GM23338 (cell line): ENCODE measurements at regions not wholly inside any gene's neighbourhood (a gene's known extent, or its start where the extent isn't known, plus 50 kb on each side); places are given as distances from the start of the nearest gene placed in this dataset.

Experiments
- ATAC-seq: fragments of 200-7000 bp; cut with Tn5 transposase; 3 replicates; pipeline ENCODE4 v1.9.1; 2020
- DNase-seq: peaks from one replicate; pipeline ENCODE4 v3.0.0-alpha.2; 2015; ENCODE audit warnings: low spot score
- H2AFZ ChIP-seq: fragments of 200-600 bp; sonication (generic); 2 replicates; pipeline ENCODE4 v1.8.0; 2016; ENCODE audit warnings: antibody characterized with exemption, mild to moderate bottlenecking, moderate library complexity
- H3F3A ChIP-seq: fragments of 200-600 bp; sonication (generic); replicated peaks from 2 replicates; pipeline ENCODE4 v1.8.0; 2017; ENCODE audit warnings: antibody characterized with exemption, mixed run types, low read depth
- H3K27ac ChIP-seq: fragments of 200-600 bp; sonication (generic); 2 replicates; pipeline ENCODE4 v1.6.1; 2016; ENCODE audit warnings: low read depth
- H3K27me3 ChIP-seq: fragments of 200-600 bp; sonication (generic); 2 replicates; pipeline ENCODE4 v1.8.0; 2016; ENCODE audit warnings: mild to moderate bottlenecking, mixed run types, moderate library complexity; ENCODE audit not compliant: insufficient read depth
- H3K36me3 ChIP-seq: fragments of 200-600 bp; sonication (generic); 2 replicates; pipeline ENCODE4 v1.8.0; 2016; ENCODE audit warnings: mild to moderate bottlenecking; ENCODE audit not compliant: insufficient read depth
- H3K4me1 ChIP-seq: fragments of 200-600 bp; sonication (generic); 2 replicates; pipeline ENCODE4 v1.8.0; 2016; ENCODE audit warnings: mild to moderate bottlenecking, moderate library complexity; ENCODE audit not compliant: insufficient read depth
- H3K4me2 ChIP-seq: fragments of 200-600 bp; sonication (generic); 2 replicates; pipeline ENCODE4 v1.7.1; 2017; ENCODE audit warnings: mixed run types
- H3K4me3 ChIP-seq: fragments of 200-600 bp; sonication (generic); 2 replicates; pipeline ENCODE4 v1.6.1; 2016; ENCODE audit warnings: mixed run types
- H3K79me2 ChIP-seq: fragments of 200-600 bp; sonication (generic); replicated peaks from 2 replicates; pipeline ENCODE4 v1.8.0; 2017; ENCODE audit warnings: mild to moderate bottlenecking; ENCODE audit not compliant: insufficient read depth
- H3K9me2 ChIP-seq: fragments of 200-600 bp; sonication (generic); 2 replicates; pipeline ENCODE4 v1.8.0; 2017; ENCODE audit not compliant: insufficient read depth
- H4K20me1 ChIP-seq: fragments of 200-600 bp; sonication (generic); replicated peaks from 2 replicates; pipeline ENCODE4 v1.8.0; 2017; ENCODE audit warnings: mild to moderate bottlenecking; ENCODE audit not compliant: insufficient read depth
- H3K27ac Mint-ChIP-seq: 2 replicates; pipeline ENCODE4 v1.8.0; 2020; ENCODE audit warnings: inconsistent platforms, mild to moderate bottlenecking, moderate library complexity, mixed read lengths
- H3K27me3 Mint-ChIP-seq: 3 replicates; pipeline ENCODE4 v1.8.0; 2022; ENCODE audit warnings: low read depth, mild to moderate bottlenecking, moderate library complexity, mixed read lengths, inconsistent platforms; ENCODE audit not compliant: insufficient read depth, poor library complexity
- H3K36me3 Mint-ChIP-seq: 3 replicates; pipeline ENCODE4 v1.8.0; 2021; ENCODE audit warnings: low read depth, mild to moderate bottlenecking, inconsistent platforms, moderate library complexity, mixed read lengths
- H3K4me1 Mint-ChIP-seq: 3 replicates; pipeline ENCODE4 v1.8.0; 2020; ENCODE audit warnings: mild to moderate bottlenecking, inconsistent platforms, mixed read lengths
- H3K4me3 Mint-ChIP-seq: 3 replicates; pipeline ENCODE4 v1.8.0; 2021; ENCODE audit warnings: moderate library complexity, mild to moderate bottlenecking, inconsistent platforms, mixed read lengths
- H3K9me3 Mint-ChIP-seq: 3 replicates; pipeline ENCODE4 v1.8.0; 2020; ENCODE audit warnings: moderate library complexity, mild to moderate bottlenecking, inconsistent platforms, mixed read lengths
- CREB1 ChIP-seq: fragments of 250-450 bp; sonication (Bioruptor Pico); IDR thresholded peaks from 2 replicates; pipeline ENCODE4 v1.5.0; 2020; ENCODE audit warnings: low read depth, mild to moderate bottlenecking, moderate library complexity
- CTCF ChIP-seq, 2 experiments: fragments of 200-600 bp in 1 of 2; sonication (generic) in 1 of 2; conservative IDR thresholded peaks; 2 replicates each; pipeline versions ENCODE4 v1.5.1 to v1.6.1; 2016 to 2017; ENCODE audit warnings: antibody characterized with exemption in 2 of 2, low read depth in 2 of 2, mild to moderate bottlenecking in 2 of 2, moderate library complexity in 1 of 2
- ETS1 ChIP-seq: IDR thresholded peaks from 2 replicates; pipeline ENCODE4 v1.6.1; 2016; ENCODE audit warnings: antibody characterized with exemption
- EZH2 ChIP-seq: fragments of 200-600 bp; sonication (generic); IDR thresholded peaks from one replicate; pipeline ENCODE4 v1.8.0; 2017; ENCODE audit warnings: antibody characterized with exemption, mild to moderate bottlenecking, low read depth; ENCODE audit not compliant: unreplicated experiment
- EZH2phosphoT487 ChIP-seq: fragments of 200-600 bp; sonication (generic); IDR thresholded peaks from one replicate; pipeline ENCODE4 v1.8.1; 2018; ENCODE audit warnings: antibody characterized with exemption; ENCODE audit not compliant: unreplicated experiment
- JUNB ChIP-seq: IDR thresholded peaks from one replicate; pipeline ENCODE4 v1.6.1; 2016; ENCODE audit warnings: antibody characterized with exemption; ENCODE audit not compliant: unreplicated experiment
- NANOG ChIP-seq: IDR thresholded peaks from 2 replicates; pipeline ENCODE4 v1.6.1; 2016; ENCODE audit warnings: antibody characterized with exemption, borderline replicate concordance
- POLR2AphosphoS5 ChIP-seq: IDR thresholded peaks from 2 replicates; pipeline ENCODE4 v1.6.1; 2016; ENCODE audit warnings: antibody characterized with exemption, low read depth
- STAT1 ChIP-seq: IDR thresholded peaks from one replicate; pipeline ENCODE4 v1.6.1; 2016; ENCODE audit warnings: antibody characterized with exemption; ENCODE audit not compliant: unreplicated experiment
- ZNF114 ChIP-seq: fragments of 250-450 bp; sonication (Bioruptor Pico); IDR thresholded peaks from 2 replicates; pipeline ENCODE4 v1.5.0; 2020; ENCODE audit warnings: mild to moderate bottlenecking, moderate library complexity
- ZNF331 ChIP-seq: fragments of 250-450 bp; sonication (Bioruptor Pico); IDR thresholded peaks from 2 replicates; pipeline ENCODE4 v1.5.0; 2020; ENCODE audit warnings: low read depth, mild to moderate bottlenecking, moderate library complexity
- TF ChIP-seq, protein P1 (sequence below): fragments of 250-450 bp; sonication (Bioruptor Pico); IDR thresholded peaks from 2 replicates; pipeline ENCODE4 v1.5.0; 2020; ENCODE audit warnings: mild to moderate bottlenecking, moderate library complexity
- TF ChIP-seq, protein P2 (sequence below): IDR thresholded peaks from one replicate; pipeline ENCODE4 v1.6.1; 2018; ENCODE audit warnings: antibody characterized with exemption; ENCODE audit not compliant: unreplicated experiment

- no peak; the same call in 2 of the 3 replicates for ATAC-seq
- no peaks in the 10 kb centered on the region for H3K27me3 Mint-ChIP-seq
- H2AFZ ChIP-seq = no peak overlapping the region
Measured at GRCh38 chr12:24081606-24082005, 132.1 kb upstream of the SOX5 start.

More at GRCh38 chr12:24081606-24082005, 132.1 kb upstream of the SOX5 start:
- H3K4me3 ChIP-seq = no peak overlapping the region
- no peak for DNase-seq
- no peaks in the 10 kb centered on the region for H3K79me2 ChIP-seq
- Mint-ChIP-seq H3K27ac (no peak overlapping the region; the same call in 1 of the 2 replicates), H3K9me3 (no peaks in the 10 kb centered on the region), H3K36me3 (no peaks in the 10 kb centered on the region), H3K4me3 (no peak overlapping the region), H3K4me1 (peaks cover 11% of the 10 kb centered on the region; the same call in 2 of the 3 replicates)
- H3K9me2 ChIP-seq = no peaks in the 10 kb centered on the region
- H3K27ac ChIP-seq = no peak overlapping the region
- no peaks in the 10 kb centered on the region for H3K27me3 ChIP-seq
- no peaks in the 10 kb centered on the region for H3K4me1 ChIP-seq
- no peaks in the 10 kb centered on the region for H3F3A ChIP-seq
- H3K4me2 ChIP-seq = no peak overlapping the region
- no peaks in the 10 kb centered on the region for H4K20me1 ChIP-seq
- H3K36me3 ChIP-seq = no peaks in the 10 kb centered on the region
- TF ChIP-seq ETS1 (no peak), EZH2 (no peak), EZH2phosphoT487 (no peak), STAT1 (no peak), POLR2AphosphoS5 (no peak), NANOG (no peak), CTCF (conservative IDR thresholded peaks at IDR 0.05; ENCODE audit: low read depth in 2 of 2) (no peak), ZNF114 (no peak), JUNB (no peak), ZNF331 (CRISPR knock-in tag) (no peak), CREB1 (CRISPR knock-in tag) (no peak)
- TF ChIP-seq, protein P1, sequence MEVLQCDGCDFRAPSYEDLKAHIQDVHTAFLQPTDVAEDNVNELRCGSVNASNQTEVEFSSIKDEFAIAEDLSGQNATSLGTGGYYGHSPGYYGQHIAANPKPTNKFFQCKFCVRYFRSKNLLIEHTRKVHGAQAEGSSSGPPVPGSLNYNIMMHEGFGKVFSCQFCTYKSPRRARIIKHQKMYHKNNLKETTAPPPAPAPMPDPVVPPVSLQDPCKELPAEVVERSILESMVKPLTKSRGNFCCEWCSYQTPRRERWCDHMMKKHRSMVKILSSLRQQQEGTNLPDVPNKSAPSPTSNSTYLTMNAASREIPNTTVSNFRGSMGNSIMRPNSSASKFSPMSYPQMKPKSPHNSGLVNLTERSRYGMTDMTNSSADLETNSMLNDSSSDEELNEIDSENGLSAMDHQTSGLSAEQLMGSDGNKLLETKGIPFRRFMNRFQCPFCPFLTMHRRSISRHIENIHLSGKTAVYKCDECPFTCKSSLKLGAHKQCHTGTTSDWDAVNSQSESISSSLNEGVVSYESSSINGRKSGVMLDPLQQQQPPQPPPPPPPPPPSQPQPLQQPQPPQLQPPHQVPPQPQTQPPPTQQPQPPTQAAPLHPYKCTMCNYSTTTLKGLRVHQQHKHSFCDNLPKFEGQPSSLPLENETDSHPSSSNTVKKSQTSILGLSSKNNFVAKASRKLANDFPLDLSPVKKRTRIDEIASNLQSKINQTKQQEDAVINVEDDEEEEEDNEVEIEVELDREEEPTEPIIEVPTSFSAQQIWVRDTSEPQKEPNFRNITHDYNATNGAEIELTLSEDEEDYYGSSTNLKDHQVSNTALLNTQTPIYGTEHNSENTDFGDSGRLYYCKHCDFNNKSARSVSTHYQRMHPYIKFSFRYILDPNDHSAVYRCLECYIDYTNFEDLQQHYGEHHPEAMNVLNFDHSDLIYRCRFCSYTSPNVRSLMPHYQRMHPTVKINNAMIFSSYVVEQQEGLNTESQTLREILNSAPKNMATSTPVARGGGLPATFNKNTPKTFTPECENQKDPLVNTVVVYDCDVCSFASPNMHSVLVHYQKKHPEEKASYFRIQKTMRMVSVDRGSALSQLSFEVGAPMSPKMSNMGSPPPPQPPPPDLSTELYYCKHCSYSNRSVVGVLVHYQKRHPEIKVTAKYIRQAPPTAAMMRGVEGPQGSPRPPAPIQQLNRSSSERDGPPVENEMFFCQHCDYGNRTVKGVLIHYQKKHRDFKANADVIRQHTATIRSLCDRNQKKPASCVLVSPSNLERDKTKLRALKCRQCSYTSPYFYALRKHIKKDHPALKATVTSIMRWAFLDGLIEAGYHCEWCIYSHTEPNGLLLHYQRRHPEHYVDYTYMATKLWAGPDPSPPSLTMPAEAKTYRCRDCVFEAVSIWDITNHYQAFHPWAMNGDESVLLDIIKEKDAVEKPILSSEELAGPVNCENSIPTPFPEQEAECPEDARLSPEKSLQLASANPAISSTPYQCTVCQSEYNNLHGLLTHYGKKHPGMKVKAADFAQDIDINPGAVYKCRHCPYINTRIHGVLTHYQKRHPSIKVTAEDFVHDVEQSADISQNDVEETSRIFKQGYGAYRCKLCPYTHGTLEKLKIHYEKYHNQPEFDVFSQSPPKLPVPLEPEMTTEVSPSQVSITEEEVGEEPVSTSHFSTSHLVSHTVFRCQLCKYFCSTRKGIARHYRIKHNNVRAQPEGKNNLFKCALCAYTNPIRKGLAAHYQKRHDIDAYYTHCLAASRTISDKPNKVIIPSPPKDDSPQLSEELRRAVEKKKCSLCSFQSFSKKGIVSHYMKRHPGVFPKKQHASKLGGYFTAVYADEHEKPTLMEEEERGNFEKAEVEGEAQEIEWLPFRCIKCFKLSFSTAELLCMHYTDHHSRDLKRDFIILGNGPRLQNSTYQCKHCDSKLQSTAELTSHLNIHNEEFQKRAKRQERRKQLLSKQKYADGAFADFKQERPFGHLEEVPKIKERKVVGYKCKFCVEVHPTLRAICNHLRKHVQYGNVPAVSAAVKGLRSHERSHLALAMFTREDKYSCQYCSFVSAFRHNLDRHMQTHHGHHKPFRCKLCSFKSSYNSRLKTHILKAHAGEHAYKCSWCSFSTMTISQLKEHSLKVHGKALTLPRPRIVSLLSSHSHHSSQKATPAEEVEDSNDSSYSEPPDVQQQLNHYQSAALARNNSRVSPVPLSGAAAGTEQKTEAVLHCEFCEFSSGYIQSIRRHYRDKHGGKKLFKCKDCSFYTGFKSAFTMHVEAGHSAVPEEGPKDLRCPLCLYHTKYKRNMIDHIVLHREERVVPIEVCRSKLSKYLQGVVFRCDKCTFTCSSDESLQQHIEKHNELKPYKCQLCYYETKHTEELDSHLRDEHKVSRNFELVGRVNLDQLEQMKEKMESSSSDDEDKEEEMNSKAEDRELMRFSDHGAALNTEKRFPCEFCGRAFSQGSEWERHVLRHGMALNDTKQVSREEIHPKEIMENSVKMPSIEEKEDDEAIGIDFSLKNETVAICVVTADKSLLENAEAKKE (CRISPR knock-in tag) = no peak
- TF ChIP-seq, protein P2, sequence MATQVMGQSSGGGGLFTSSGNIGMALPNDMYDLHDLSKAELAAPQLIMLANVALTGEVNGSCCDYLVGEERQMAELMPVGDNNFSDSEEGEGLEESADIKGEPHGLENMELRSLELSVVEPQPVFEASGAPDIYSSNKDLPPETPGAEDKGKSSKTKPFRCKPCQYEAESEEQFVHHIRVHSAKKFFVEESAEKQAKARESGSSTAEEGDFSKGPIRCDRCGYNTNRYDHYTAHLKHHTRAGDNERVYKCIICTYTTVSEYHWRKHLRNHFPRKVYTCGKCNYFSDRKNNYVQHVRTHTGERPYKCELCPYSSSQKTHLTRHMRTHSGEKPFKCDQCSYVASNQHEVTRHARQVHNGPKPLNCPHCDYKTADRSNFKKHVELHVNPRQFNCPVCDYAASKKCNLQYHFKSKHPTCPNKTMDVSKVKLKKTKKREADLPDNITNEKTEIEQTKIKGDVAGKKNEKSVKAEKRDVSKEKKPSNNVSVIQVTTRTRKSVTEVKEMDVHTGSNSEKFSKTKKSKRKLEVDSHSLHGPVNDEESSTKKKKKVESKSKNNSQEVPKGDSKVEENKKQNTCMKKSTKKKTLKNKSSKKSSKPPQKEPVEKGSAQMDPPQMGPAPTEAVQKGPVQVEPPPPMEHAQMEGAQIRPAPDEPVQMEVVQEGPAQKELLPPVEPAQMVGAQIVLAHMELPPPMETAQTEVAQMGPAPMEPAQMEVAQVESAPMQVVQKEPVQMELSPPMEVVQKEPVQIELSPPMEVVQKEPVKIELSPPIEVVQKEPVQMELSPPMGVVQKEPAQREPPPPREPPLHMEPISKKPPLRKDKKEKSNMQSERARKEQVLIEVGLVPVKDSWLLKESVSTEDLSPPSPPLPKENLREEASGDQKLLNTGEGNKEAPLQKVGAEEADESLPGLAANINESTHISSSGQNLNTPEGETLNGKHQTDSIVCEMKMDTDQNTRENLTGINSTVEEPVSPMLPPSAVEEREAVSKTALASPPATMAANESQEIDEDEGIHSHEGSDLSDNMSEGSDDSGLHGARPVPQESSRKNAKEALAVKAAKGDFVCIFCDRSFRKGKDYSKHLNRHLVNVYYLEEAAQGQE = no peak
